ENCODE measurements at regions not wholly inside any gene's neighbourhood (a gene's known extent, or its start where the extent isn't known, plus 50 kb on each side); places are given as distances from the start of the nearest gene placed in this dataset.
"Not testable (repeated sequence)": the region's sequence is repeated elsewhere in the genome, so short reads cannot be mapped to it uniquely, and the experiment has no call there.

- TF ChIP-seq CTCF (IDR thresholded peaks at IDR 0.05; ENCODE audit: low read depth, low read length, missing input control); TAF1 (conservative IDR thresholded peaks at IDR 0.05); GABPA (IDR thresholded peaks at IDR 0.05 in 1 of 2, conservative IDR thresholded peaks at IDR 0.05 in 1 of 2); FOXA1 (IDR thresholded peaks at IDR 0.05); MAX (IDR thresholded peaks at IDR 0.05); RAD21 (IDR thresholded peaks at IDR 0.05); YY1 (IDR thresholded peaks at IDR 0.05); ATF3 (IDR thresholded peaks at IDR 0.05); FOXA2 (IDR thresholded peaks at IDR 0.05); NR2F2 (IDR thresholded peaks at IDR 0.05); SP1 (IDR thresholded peaks at IDR 0.05): not testable (repeated sequence)
Observed at GRCh38 chr5:156226485-156226884, 100.5 kb upstream of the SGCD start.

Data from liver (tissue), 3 donors.